HL-60/S4 treated with retinoic acid at 250 ng/mL for 4 days and 3 days (cell line): ENCODE measurements at regions not wholly inside any gene's neighbourhood (a gene's known extent, or its start where the extent isn't known, plus 50 kb on each side); places are given as distances from the start of the nearest gene placed in this dataset.
"Not testable (repeated sequence)": the region's sequence is repeated elsewhere in the genome, so short reads cannot be mapped to it uniquely, and the experiment has no call there.

Experiments used
- in situ Hi-C: fragments of 300-500 bp; cut with MboI; formaldehyde crosslinking; loops from 2 replicates; pipeline ENCODE4 v1.7.0; 2022; ENCODE audit warnings: low sequenced_read_pairs

- in situ Hi-C loops, result no loop called here
Observed at GRCh38 chr5:126126574-126126973, 296.6 kb upstream of the GRAMD2B start.

- in situ Hi-C loops, result not testable (repeated sequence)
Observed at GRCh38 chr5:126127371-126127770, 295.8 kb upstream of the GRAMD2B start.

GRCh38 chr5:126129431-126129830 is 293.8 kb upstream of the GRAMD2B start:
- in situ Hi-C loops, result no loop called here

- in situ Hi-C loops, result no loop called here
Observed at GRCh38 chr5:126133424-126133823, 289.8 kb upstream of the GRAMD2B start.

GRCh38 chr5:126137891-126138280 is 285.3 kb upstream of the GRAMD2B start:
- in situ Hi-C loops, result no loop called here

- in situ Hi-C loops, result no loop called here
Observed at GRCh38 chr5:126138281-126138931, 284.8 kb upstream of the GRAMD2B start.

- in situ Hi-C loops, result no loop called here
Observed at GRCh38 chr5:126139086-126139485, 284.1 kb upstream of the GRAMD2B start.

- in situ Hi-C loops, result no loop called here
Observed at GRCh38 chr5:126139773-126140172, 283.4 kb upstream of the GRAMD2B start.

- in situ Hi-C loops, result no loop called here
Observed at GRCh38 chr5:126143622-126144021, 279.6 kb upstream of the GRAMD2B start.

- in situ Hi-C loops, result not testable (repeated sequence)
Observed at GRCh38 chr5:126150319-126150718, 272.9 kb upstream of the GRAMD2B start.

- in situ Hi-C loops, result not testable (repeated sequence)
Observed at GRCh38 chr5:126155298-126155697, 267.9 kb upstream of the GRAMD2B start.

- in situ Hi-C loops, result no loop called here
Observed at GRCh38 chr5:126166368-126166767, 256.8 kb upstream of the GRAMD2B start.

GRCh38 chr5:126168785-126169184 is 254.4 kb upstream of the GRAMD2B start:
- in situ Hi-C loops, result no loop called here

GRCh38 chr5:126171916-126172315 is 251.3 kb upstream of the GRAMD2B start:
- in situ Hi-C loops, result no loop called here

- in situ Hi-C loops, result no loop called here
Observed at GRCh38 chr5:126172812-126173211, 250.4 kb upstream of the GRAMD2B start.

- in situ Hi-C loops, result no loop called here
Observed at GRCh38 chr5:126178521-126178920, 244.7 kb upstream of the GRAMD2B start.

GRCh38 chr5:126182971-126183695 is 240.1 kb upstream of the GRAMD2B start:
- in situ Hi-C loops, result no loop called here

- in situ Hi-C loops, result no loop called here
Observed at GRCh38 chr5:126184474-126184873, 238.7 kb upstream of the GRAMD2B start.

- in situ Hi-C loops, result no loop called here
Observed at GRCh38 chr5:126186210-126186609, 237.0 kb upstream of the GRAMD2B start.

- in situ Hi-C loops, result no loop called here
Observed at GRCh38 chr5:126188804-126189203, 234.4 kb upstream of the GRAMD2B start.

- in situ Hi-C loops, result no loop called here
Observed at GRCh38 chr5:126189231-126189630, 234.0 kb upstream of the GRAMD2B start.

GRCh38 chr5:126189862-126190261 is 233.3 kb upstream of the GRAMD2B start:
- in situ Hi-C loops, result no loop called here

- in situ Hi-C loops, result no loop called here
Observed at GRCh38 chr5:126192226-126192625, 231.0 kb upstream of the GRAMD2B start.
